ENCODE measurements at regions not wholly inside any gene's neighbourhood (a gene's known extent, or its start where the extent isn't known, plus 50 kb on each side); places are given as distances from the start of the nearest gene placed in this dataset.
"Not testable (repeated sequence)": the region's sequence is repeated elsewhere in the genome, so short reads cannot be mapped to it uniquely, and the experiment has no call there.

DNA sequence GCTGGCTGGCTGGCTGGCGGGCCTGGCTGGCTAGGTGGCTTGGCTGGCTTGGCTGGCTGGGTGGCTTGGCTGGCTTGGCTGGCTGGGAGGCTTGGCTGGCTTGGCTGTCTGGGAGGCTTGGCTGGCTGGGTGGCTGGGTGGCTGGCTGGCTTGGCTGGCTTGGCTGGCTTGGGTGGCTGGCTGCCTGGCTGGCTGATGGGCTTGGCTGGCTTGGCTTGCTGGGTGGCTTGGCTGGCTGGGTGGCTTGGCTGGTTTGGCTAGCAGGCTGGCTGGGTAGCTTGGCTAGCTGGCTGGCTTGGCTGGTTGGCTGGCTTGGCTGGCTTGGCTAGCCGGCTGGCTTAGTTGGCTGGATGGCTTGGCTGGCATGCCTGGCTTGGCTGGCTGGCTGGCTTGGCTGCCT lies 2834.1 kb downstream of the RPIA start:
- not testable (repeated sequence) for DNase-seq

DNA sequence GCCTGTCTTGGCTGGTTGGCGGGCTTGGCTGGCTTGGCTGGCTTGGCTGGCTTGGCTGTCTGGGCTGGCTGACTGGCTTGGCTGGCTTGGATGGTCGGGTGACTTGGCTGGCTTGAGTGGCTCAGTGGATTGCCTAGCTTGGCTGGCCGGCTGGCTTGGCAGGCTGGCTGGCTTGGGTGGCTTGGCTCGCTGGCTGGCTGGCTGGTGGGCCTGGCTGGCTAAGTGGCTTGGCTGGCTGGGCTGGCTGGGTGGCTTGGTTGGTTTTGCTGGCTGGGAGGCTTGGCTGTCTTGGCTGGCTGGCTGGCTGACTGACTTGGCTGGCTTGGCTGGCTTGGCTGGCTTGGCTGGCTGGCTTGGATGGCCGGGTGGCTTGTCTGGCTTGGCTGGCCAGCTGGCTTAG lies 2834.6 kb downstream of the RPIA start:
- not testable (repeated sequence) for DNase-seq

DNA sequence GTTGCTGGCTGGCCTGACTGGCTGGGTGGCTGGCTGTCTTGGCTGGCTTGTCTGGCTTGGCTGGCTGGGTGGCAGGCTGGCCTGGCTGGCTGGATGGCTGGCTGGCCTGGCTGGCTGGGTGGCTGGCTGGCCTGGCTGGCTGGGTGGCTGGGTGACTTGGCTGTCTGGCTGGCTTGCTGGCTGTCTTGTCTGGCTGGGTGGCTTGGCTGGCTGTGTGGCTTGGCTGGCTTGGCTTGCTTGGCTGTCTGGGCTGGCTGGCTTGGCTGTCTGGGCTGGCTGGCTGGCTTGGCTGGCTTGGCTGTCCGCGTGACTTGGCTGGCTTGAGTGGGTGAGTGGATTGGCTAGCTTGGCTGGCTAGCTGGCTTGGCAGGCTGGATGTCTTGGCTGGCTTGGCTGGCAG lies 2835.6 kb downstream of the RPIA start:
- DNase-seq: not testable (repeated sequence)

DNA sequence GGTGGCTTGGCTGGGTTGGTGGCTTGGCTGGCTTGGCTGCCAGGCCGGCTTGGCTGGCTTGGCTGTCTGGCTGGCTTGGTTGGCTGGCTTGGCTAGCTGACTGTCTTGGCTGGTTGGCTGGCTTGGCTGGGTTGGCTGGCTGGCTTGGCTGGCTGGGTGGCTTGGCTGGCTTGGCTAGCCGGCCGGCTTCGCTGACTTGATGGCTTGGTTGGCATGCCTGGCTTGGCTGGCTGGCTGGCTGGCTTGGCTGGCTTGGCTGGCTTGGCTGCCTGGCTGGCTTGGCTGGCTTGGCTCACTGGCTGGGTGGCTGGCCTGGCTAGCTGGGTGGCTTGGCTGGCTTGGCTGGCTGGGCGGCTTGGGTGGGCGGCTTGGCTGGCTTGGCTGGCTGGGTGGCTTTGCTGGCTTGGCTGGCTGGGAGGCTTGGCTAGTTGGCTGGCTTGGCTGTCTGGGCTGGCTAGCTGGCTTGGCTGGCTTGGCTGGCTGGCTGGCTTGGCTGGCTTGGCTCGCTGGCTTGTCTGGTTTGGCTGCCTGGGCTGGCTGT lies 2836.1 kb downstream of the RPIA start:
- not testable (repeated sequence) for DNase-seq

DNA sequence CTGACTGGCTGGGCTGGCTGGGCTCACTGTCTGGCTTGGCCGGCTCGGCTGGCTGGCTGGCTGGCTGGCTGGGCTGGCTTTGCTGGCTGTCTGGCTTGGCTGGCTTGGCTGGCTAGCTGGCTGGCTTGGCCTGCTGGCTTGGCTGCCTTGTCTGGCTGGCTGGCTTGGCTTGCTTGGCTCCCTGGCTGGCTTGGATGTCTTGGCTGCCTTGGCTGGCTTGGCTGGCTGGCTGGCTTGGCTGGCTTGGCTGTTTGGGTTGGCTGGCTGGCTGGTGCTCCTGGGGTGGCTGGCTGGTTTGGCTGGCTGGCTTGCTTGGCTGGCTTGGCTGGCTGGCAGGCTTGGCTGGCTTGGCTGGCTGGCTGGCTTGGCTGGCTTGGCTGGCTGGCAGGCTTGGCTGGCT lies 2836.9 kb downstream of the RPIA start:
- not testable (repeated sequence) for DNase-seq

DNA sequence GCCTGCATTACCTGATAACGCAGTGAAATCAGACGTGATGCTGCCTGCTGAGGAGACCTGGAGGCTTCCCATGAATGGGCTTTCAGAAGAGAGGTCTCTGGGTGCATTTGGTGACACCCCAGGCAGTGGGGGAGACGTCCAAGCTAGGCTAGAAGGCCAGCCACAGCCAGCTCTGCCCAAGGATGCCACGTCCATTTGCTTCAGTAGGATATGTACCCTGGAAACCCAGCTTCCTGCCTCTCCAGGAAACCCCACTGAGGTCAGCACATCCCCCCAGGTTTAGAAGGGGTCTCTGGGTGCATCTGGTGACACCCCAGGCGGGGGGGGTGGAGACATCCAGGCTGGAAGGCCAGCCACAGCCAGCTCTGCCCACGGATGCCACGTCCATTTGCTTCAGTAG lies 2844.6 kb downstream of the RPIA start:
- DNase-seq: not testable (repeated sequence)

DNA sequence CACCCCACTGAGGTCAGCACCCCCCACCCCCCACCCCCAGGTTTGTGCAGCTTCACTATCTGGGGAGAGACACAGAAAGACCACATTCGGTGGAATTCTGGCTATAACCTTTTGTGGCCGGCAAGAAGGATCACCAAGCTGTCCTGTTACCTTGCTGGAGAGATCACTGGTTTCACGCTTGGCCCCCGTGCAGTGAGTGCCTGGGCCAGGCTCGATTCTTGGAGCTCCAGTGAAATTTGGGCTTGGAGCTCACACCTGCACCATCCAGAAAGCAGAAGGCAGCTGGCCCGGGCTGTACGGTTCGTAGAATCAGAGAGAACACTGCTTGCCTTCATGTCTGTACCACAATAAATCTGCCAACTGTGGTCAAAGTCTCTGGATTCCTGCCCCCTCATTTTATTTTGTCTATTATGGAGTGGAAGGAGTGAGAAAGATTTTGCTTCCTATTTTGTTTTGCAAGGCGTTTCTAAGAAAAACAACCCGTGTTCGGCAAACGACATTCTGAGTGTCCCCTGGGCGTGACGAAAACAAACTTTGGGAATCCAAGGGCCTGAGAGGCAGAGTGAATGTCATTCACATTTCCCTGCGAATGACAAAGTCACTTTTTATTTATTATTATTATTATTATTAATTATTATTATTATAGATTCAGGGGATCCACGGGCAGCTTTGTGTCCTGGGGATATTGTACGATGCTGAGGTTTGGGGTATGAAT lies 2845.2 kb downstream of the RPIA start:
- DNase-seq: not testable (repeated sequence)

DNA sequence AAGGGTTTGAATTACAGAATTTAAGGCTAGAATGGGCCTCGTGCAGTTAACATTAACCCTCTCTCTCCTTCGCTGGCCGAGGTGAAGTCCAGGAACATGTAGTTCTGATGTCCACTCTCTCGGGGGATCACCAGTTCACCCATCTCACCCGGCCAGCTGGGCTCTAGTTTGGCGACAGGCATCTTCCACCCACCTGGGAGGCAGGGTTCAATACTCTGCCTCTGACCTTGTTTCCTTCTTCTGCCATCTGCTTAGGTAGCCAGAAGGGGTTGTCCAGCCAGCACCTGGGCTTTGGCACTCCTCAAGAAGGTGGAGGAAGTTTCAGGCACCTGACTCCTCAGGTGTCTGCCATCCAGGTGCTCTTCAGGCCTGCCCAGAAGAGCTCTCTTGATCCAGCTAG lies 2857.8 kb downstream of the RPIA start:
- not testable (repeated sequence) for DNase-seq

DNA sequence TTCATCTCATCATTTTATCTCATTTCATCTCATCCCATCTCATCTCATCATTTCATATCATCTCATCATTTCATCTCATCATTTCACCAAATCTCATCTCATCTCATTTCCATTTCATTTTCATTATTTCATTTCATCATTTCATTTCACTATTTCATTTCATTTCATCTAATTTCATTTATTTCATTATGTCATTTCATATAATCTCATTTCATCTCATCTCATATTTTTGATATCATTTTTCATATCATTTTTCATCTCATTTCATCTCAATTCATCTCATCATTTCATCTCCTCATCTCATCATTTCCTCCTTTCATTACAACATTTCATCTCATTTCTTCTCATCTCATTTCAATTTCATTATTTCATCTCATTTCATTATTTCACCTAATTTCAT lies 2866.8 kb downstream of the RPIA start:
- DNase-seq: not testable (repeated sequence)

DNA sequence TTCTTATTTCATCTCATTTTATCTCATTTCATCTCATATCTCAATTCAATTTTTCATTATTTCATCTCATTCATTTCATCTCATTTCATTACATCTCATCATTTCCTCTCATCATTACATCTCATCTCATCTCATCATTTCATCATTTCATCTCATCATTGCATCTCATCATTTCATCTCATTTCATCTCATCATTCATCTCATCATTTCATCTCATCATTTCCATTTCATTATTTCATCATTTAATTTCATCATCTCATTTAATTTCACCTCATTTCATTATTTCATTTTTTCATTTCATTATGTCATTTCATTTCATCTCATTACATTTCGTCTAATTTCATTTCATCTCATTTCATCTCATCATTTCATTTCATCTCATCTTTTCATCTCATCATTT lies 2867.8 kb downstream of the RPIA start:
- not testable (repeated sequence) for DNase-seq

DNA sequence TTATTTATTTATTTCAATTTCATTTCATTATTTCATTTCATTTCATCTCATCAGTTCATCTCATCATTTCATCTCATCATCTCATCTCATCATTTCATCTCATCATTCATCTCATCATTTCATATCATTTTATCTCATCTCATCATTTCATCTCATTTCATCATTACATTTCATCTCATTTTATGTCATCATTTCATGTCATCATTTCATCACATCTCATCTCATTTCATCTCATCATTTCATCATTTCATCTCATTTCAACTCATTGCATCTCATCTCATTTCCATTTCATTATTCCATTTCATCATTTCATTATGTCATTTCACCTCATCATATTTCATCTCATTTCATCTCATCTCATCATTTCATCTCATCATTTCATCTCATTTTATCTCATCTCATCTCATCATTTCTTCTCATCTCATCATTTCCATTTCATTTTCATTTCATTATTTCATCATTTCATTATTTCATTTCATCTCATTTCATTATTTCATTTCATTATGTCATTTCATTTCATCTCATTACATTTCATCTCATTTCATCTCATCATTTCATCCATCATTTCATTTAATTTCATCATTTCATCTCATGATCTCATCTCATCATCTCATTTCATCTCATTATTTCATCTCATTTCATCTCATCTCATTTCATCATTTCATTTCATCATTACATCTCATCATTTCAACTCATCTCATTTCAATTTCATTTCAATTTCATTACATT lies 2868.6 kb downstream of the RPIA start:
- not testable (repeated sequence) for DNase-seq

DNA sequence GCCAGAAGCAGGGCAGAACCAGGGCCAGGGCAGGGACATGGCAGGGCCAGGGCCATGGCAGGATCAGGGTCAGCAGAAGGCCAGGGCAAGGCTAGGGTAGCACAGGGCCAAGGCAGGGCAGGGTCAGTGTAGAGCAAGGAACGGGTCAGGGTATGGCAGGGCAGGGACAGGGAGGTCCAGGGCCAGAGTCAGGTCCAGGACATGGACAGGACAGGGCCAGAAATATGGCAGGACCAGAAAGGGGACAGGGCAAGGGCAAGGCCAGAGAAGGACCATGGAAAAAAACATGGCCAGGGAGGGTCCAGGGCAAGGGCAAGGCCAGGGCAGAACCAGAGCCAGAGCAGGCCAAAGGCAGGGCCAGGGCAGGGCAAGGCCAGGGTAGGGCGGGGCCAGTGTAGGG lies 2870.7 kb downstream of the RPIA start:
- DNase-seq: not testable (repeated sequence)

DNA sequence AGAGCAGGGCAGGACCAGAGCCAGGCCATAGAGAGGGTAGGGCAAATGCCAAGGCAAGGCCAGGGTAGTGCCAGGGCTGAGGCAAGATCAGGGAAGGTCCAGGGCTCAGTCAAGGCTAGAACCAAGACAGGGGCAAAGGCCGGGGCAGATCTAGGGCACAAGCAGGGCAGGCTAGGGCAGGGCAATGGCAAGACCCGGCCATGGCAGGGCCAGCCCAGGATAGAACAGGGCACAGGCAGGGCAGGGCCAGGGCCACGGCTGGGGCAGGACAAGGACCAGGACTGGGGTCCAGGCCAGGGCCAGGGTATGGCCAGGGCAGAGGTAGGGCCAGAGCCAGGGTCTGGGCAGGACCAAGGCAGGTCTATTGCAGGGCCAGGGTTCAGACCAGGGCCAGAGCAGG lies 2873.2 kb downstream of the RPIA start:
- not testable (repeated sequence) for DNase-seq

DNA sequence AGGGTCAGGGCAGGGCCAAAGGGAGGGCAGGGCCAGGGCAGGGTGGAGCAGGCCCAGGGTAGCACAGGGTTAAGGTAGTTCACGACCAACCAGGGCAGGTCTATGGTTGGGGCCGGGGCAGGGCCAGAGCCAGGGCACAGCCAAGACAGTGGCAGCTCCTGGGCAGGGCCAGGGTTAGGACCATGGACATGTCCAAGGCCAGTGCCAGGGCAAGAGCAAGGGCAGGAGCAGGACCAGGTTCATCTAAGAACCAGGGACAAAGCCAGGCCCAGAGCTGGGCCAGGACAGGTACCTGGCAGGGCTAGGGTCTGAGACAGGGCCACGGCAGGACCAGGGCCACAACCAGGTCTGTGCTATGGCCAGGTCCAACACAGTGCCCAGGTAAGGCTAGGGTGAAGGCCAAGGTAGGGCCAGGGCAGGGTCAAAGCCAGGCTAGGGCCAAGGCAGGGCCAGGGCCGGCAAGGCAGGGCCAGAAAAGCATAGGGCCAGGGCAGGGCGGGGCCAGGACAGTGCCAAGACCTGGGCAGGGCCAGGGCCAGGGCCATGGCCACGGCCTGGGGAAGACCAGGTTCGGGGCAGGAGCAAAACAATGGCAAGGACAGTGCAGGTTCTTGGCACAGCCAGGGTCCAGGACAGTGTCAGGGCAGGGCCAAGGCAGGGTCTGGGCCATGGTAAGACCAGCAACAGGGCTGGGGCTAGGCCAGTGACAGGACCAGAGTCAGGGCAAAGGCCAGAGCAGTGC lies 2874.4 kb downstream of the RPIA start:
- not testable (repeated sequence) for DNase-seq

DNA sequence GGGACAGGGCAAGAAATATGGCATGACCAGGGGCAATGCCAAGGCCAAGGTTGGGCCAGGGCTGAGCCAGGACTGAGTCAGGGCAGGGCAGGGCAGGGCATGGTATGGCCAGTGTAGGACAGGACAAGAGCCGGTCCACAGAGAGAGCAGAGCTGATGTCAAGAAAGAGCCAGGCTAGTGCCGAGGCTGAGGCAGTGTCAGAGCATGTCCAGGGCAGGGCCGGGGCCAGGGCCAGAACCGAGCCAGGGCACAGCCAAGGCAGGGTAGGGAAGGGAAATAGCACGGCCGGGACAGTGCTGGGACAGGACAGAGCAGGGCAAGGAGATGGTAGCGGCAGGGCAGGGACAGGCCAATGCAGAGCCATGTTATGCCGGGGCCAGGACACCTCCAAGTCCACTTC lies 2875.1 kb downstream of the RPIA start:
- DNase-seq: not testable (repeated sequence)

DNA sequence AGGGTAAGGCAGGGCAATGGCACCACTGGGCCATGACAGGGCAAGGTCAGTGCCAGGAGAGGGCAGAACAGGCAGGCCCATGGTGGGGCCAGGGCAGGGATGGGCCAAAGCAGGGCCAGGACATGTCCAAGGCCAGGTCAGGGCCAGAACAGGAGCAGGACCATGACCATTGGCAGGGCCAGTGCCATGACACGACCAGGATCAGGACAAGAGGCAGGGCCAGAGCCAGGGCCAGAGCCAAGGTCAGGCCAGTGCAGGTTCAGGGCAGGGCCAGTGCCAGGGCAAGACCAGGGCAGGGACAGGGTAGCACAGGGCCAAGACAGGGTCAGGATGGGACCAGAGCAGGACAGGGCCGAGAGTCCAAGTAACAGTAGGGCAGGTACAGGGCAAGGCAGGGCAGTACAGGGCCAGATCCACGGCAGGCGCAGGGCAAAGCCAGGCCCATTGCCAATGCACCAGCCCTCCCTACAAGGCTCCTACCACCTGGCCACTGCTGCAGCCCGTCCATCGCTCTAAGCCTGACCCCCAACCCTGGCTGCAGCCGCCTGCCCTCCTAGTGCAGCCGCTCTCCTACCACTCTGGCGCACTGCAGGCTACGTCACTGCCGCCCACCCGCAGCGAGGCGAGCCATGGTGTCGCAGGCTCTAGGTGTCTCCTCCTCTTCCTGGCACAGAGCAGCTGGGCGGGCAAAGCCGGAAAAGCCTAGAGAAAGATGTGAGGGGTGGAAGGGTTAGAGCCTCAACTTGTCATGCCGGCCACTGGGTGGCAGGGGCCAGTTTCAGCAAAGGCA lies 2876.3 kb downstream of the RPIA start:
- not testable (repeated sequence) for DNase-seq

DNA sequence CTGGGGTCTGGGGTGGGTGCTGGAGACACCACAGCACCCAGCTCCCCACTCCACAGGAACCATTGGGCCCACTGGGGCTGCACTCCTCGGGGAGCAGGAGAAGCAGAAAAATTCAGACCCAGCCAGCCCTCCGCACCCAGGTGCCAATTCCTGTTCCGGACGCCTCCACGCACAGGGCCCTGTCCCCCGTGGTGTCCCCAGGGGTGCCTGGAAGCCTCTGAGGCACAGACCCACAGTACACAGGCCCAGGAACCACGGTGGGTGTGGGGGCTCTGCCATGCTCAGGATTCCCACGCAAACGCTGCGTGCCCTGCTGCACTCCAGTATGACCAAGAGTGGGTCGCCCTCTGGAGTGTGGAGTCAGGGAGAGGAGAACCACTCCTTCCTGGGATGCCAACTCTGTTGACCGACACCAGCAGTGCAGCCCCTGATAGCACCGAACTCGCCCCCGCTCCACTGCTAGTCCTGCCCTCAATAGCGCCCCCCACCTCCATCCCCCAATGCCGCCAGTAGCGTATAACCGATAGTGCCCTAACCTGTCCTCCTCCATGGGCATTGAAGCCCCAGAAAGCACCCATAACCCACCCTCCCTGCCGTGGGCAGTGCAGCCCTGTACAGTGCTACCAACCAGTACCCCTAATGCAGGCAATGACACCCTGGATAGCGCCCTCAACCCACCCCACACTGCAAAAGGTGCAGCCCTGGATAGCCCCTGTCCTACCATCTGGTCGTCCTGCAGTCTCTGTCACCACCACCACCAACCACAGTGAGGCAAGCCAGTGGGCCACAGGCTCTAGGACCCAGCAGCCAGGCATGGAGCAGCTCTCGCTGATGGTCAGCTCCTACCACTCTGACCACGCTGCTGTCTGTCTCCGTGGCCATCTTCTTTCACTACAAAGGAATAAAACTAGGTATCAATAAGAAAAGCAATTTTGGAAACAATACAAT lies 2877.2 kb downstream of the RPIA start:
- DNase-seq: not testable (repeated sequence)

DNA sequence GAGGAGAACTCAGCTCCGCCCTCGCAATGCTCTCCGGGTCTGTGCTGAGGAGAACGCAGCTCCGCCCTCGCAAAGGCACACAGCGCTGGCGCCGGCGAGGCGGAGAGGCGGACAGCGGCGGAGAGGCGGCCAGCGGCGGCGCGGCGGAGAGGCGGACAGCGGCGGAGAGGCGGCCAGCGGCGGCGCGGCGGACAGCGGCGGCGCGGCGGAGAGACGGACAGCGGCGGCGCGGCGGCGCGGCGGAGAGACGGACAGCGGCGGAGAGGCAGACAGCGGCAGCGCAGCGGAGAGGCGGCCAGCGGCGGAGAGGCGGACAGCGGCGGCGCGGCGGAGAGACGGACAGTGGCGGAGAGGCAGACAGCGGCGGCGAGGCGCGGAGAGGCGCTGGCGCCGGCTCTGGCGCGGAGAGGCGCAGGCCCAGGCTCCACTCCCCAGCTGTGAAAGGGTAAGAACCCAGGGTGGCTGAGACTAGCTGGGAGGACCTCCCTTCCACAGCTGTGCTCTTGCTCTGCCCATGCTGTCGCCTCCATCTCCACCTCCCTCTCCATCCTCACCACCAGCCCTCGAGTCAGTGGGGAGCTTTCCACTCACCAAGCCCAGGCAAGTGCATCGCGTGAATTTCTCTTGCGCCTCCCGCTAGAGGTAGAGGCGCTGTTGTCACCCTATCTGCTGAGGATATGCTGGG lies 2879.9 kb downstream of the RPIA start:
- not testable (repeated sequence) for DNase-seq

DNA sequence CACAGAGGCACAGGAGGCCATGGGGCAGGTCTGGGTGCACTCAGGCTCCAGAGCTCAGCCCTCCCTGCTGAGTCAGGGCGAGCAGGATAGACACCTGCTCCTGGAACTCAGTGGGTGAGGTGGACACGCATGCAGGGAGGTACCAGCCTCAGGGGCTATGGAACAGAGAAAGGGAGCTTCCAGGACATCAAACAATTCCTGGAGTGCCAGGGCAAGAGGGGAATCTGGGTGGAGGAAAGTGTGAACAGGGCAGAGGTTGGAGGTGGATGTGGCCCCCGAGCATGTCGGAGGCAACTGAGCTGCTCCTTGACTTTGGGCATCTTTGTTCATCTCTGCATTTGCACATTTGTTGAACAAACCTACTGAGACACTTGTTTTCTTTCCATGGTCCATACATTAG lies 2881.5 kb downstream of the RPIA start:
- not testable (repeated sequence) for DNase-seq

DNA sequence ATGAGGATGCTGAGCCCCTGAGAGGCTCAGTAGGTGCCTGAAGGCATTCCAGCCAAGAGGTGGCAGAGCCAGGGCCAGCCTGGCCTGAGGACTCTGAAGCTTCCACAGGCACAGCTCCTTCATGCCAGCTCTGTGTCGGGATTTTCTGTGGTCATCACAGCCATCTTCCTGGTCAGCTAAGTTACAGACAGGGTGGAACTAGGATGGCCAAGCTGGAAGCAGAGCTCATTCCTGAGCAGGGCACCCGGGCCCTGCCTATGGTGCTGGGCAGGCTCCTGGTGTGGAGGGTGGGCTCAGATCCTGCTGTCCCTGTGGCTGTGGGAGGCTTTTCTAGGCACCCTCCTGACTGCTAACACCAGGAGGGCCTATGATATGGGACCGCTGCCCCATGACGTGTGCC lies 2882.3 kb downstream of the RPIA start:
- not testable (repeated sequence) for DNase-seq

DNA sequence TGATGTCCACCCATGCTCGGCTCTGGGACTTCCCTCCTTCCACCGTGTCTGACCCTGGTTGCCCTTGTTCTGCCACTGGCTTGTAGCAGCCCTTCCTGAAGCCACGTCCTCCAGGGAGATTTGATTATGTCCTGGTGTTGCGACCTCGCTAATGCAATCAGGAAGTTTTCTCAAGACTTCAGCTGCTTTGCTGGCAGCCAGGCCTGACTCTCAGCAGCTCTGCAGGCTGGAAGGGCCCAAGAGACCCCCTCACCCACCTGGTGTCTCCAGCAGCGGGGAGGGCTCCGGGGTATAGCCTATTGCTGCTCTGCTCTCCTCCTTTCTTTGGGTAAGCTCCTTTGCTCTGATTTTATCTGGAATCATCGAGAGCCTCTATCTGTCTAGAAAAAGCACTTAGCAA lies 2882.8 kb downstream of the RPIA start:
- not testable (repeated sequence) for DNase-seq

All from CD4-positive, alpha-beta T cell treated with Interleukin-21 for 1 hour (primary cell).